Cardiac muscle cell (in vitro differentiated cells and primary cell): ENCODE measurements at regions not wholly inside any gene's neighbourhood (a gene's known extent, or its start where the extent isn't known, plus 50 kb on each side); places are given as distances from the start of the nearest gene placed in this dataset.

Source experiments
- DNase-seq, 2 donors: peaks; one replicate each; pipeline versions ENCODE4 v3.0.0 to v3.0.0-alpha.2; 2010 to 2017; ENCODE audit warnings: low read depth in 1 of 2, low spot score in 1 of 2
- H3K27ac ChIP-seq: fragments of 200-600 bp; sonication (generic); 2 replicates; pipeline ENCODE4 v1.5.1; 2016
- H3K27me3 ChIP-seq: fragments of 200-600 bp; sonication (generic); 2 replicates; pipeline ENCODE4 v1.6.0; 2016; ENCODE audit warnings: control low read depth
- H3K36me3 ChIP-seq: fragments of 200-600 bp; sonication (generic); 2 replicates; pipeline ENCODE4 v1.5.1; 2016; ENCODE audit warnings: control low read depth
- H3K4me1 ChIP-seq: fragments of 200-600 bp; sonication (generic); 2 replicates; pipeline ENCODE4 v1.8.1; 2017; ENCODE audit warnings: low read depth, mild to moderate bottlenecking, mixed run types
- H3K4me3 ChIP-seq: fragments of 200-600 bp; sonication (generic); 2 replicates; pipeline ENCODE4 v1.5.1; 2016; ENCODE audit warnings: mild to moderate bottlenecking
- H3K9me3 ChIP-seq: fragments of 200-600 bp; sonication (generic); 2 replicates; pipeline ENCODE4 v1.5.1; 2017; ENCODE audit warnings: low read depth, mild to moderate bottlenecking, control low read depth
- CTCF ChIP-seq: IDR thresholded peaks from 2 replicates; pipeline ENCODE4 v1.5.1; 2012; ENCODE audit warnings: low read depth, mild to moderate bottlenecking, low read length

GRCh38 chr2:77807531-77808215 lies 285.5 kb upstream of the LRRTM4 start:
- H3K4me1 ChIP-seq: no peaks in the 10 kb centered on the region
- no peak for DNase-seq
- H3K4me3 ChIP-seq: no peak overlapping the region
- no peak for TF ChIP-seq CTCF
- no peaks in the 10 kb centered on the region for H3K9me3 ChIP-seq
- H3K36me3 ChIP-seq: no peaks in the 10 kb centered on the region
- no peaks in the 10 kb centered on the region for H3K27me3 ChIP-seq
- H3K27ac ChIP-seq: no peak overlapping the region

GRCh38 chr2:77808599-77808998 lies 286.4 kb upstream of the LRRTM4 start:
- Histone ChIP-seq H3K27me3 (no peaks in the 10 kb centered on the region), H3K4me1 (no peaks in the 10 kb centered on the region), H3K9me3 (no peaks in the 10 kb centered on the region), H3K36me3 (no peaks in the 10 kb centered on the region), H3K27ac (no peak overlapping the region), H3K4me3 (no peak overlapping the region)
- no peak for TF ChIP-seq CTCF
- DNase-seq: no peak

- no peaks in the 10 kb centered on the region for H3K4me1 ChIP-seq
- H3K4me3 ChIP-seq: no peak overlapping the region
- no peak for TF ChIP-seq CTCF
- no peaks in the 10 kb centered on the region for H3K27me3 ChIP-seq
- no peaks in the 10 kb centered on the region for H3K9me3 ChIP-seq
- no peaks in the 10 kb centered on the region for H3K36me3 ChIP-seq
- H3K27ac ChIP-seq: no peak overlapping the region
- no peak for DNase-seq
Observed at GRCh38 chr2:77813599-77813998, 291.4 kb upstream of the LRRTM4 start.

GRCh38 chr2:77816618-77817017 lies 294.4 kb upstream of the LRRTM4 start:
- Histone ChIP-seq H3K27me3 (no peaks in the 10 kb centered on the region), H3K27ac (no peak overlapping the region), H3K4me3 (no peak overlapping the region), H3K36me3 (no peaks in the 10 kb centered on the region), H3K4me1 (no peaks in the 10 kb centered on the region), H3K9me3 (no peaks in the 10 kb centered on the region)
- no peak for DNase-seq
- no peak for TF ChIP-seq CTCF

- Histone ChIP-seq H3K27me3 (no peaks in the 10 kb centered on the region), H3K27ac (no peak overlapping the region), H3K36me3 (no peaks in the 10 kb centered on the region), H3K4me3 (no peak overlapping the region), H3K4me1 (no peaks in the 10 kb centered on the region), H3K9me3 (no peaks in the 10 kb centered on the region)
- no peak for DNase-seq
- TF ChIP-seq CTCF: no peak
Observed at GRCh38 chr2:77818186-77818585, 296.0 kb upstream of the LRRTM4 start.
